DMS 273 (cell line): ENCODE measurements at regions not wholly inside any gene's neighbourhood (a gene's known extent, or its start where the extent isn't known, plus 50 kb on each side); places are given as distances from the start of the nearest gene placed in this dataset.

Experiments
- DNase-seq: peaks from one replicate; lab custom pipeline; 2025; ENCODE audit not compliant: unreplicated experiment; lab: John Stamatoyannopoulos, UW

DNA sequence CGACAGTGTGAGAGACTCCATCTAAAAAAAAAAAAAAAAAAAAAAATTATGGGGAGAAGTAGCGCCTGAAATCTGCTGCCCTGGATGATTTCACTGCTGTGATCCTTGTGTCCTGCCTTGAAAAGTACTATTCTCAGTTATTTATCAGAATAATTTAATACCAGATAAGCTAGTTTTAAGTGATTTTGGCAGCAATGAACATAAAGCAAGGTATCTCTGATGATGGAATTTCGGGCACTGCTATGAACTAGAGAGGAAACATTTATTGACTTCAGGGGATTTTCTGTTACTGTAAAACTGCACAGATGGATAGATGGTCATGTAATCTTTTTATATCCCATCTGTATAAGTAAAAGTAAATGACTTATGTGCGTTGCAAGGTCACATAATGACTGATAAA is 619.1 kb upstream of the ANKRD30A start:
- DNase-seq = no peak

DNA sequence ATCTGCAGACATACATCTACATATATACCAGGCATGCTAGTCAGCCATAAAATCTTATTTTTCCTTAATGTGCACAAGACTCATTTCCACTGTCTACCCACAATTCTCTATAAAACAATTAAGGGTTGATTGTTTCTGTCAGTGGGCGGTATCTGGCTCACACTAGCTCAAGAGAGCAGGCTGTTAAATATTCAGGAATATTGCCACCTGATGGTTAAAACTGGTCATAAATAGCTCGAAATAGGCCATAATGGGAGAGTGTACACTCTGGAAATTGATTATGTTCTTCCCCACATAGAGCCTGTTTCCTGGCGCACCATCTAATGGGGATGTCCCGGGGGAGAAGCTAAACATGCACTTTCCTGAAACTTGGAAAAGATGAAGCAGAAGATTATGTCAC is 620.6 kb upstream of the ANKRD30A start:
- DNase-seq = peak; percentile 11

DNA sequence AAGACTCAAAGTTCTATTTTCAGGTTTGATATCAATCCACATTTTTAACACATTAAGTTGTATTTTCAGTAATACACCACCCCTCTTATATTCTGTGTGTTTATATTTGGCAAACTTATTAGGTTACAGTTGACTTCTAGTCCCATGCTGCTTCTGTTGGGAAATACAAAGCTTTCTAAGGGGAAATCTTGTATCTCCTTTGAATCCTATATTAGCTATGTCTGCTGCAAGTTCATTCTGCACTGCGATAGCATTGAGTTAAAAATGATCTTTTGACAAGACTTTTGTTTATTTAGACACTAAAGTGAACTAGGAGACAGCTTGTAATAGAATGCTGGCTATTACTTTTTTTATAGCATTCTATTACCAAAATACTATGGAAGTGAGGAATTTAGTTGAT is 625.1 kb upstream of the ANKRD30A start:
- no peak for DNase-seq

DNA sequence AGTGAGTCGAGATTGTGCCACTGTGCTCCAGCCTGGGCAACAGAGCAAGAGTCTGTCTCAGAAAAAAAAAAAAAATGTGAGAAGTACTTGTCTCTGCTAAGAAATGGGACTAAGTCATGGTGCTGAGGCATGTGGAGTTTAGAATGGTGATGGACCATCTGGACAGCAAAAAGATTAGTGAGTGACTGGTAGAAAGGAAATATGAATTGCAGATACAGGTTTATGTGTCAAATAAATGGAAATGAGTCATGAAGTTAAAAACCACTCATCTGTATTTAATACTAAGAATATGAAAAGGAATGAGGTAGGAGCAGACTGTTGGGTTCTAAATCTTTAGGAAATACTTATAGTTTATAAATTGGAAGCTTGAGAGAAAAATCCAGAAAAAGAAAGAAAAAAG is 625.7 kb upstream of the ANKRD30A start:
- no peak for DNase-seq

DNA sequence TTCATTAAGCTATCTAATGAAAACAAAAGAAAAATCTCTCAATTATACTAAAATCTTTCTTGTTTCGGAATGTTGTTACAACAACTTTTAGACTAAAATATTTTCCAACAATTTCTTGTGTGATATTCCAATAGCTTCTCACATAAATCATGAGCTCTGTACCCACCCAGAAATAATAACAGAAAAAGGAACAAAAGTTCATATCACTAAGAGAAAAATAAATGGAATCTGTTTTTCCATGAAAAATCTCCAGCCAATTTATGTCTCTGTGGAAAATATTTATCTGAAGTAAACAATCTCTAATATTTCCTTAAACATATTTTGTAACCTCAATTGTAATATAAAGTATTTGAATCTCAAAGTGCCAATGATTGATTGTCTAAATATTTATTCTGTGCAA is 628.6 kb upstream of the ANKRD30A start:
- no peak for DNase-seq

DNA sequence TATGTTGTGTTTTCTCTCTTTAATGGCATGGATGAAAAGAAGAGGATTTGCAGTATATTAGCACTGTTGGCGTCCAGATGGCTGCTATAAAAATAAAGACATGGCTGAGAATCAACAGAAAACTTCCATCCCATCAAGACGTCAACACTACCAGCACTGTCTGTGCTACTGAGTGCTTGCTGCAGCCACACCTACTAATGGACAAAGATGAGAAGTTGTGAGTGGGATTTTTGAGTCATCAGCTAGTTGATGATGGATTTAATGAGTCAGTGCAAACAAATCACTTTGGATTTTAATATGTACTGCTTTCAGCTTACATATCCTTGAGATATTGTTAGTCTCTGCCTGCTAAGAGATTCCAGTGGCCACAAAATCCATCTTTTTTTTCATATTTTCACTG is 631.0 kb upstream of the ANKRD30A start:
- DNase-seq = no peak

DNA sequence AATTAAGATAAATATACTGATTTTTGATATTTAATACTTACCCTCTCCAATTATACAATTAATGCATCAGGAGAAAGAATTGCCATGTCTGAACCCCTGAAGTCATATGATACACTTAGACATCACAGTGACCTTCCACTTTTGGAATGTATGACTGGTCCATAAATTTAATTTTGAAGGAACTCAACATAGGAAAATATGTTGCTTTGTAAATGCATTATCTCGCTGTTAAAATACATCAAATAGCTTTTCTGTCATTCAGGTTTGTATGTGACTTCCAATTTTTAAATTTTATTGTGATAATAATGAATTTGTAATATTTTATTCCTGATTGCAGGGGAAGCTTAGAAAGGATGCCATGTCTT is 631.9 kb upstream of the ANKRD30A start:
- no peak for DNase-seq

DNA sequence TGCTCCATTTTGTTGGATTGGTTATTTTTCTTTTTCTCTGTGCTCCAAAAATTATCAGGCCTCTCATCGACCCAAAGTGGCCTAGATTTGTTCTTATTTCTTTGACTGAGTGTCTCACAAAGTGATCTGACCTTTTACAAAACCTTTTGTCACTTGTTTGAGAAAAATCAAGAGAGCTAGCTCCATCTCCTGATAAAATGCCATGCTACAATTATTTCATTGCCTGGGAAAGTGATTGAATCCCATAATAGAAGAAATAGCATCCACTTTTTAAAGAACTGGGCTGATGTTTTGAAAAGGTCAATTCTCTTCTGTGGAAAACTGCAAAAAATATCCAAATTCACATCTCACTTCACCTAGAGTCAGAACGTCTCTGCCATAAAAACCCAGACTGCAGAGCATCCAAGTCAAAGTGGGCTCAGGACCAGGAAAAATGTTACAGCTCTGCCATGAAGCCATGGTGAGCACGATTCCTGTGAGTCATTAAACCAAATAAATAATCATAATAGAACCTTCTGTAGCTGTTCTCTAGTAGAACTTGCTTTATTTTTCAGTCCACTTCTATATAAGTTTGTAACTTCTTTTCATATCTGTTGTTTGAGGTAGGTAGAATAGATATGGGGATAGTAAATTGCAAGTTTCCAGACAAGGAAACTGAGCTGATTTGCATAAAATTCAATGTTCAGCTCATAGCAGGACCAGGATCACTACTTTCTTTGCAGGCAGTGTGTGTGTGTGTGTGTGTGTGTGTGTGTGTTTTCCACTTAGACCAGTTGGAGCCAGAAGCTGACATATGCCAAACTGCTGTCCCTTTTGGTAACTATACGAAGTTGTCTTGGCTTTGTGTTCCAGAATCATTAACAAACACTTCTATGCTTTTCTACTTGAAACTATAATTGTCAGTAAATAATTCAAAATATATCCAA is 632.5 kb upstream of the ANKRD30A start:
- DNase-seq = no peak

DNA sequence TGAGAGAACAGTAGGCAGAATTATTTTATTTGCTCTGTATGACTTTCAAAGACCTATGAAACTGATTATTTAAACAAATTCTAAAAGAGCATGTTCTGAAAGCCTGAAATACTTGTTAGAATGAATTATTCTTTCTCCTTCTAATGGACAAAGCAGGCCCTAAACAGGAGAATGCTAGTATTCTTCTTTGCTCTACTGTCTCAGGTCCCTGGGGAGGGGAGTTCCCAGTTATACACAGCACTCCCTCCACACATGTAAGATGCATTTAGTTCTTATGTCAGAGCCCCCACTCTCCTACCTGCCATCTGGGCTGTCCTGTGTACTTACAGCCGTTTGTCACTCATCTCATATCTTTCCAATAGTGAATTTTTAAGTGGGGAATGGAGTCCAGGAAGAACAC is 633.5 kb upstream of the ANKRD30A start:
- DNase-seq = no peak

DNA sequence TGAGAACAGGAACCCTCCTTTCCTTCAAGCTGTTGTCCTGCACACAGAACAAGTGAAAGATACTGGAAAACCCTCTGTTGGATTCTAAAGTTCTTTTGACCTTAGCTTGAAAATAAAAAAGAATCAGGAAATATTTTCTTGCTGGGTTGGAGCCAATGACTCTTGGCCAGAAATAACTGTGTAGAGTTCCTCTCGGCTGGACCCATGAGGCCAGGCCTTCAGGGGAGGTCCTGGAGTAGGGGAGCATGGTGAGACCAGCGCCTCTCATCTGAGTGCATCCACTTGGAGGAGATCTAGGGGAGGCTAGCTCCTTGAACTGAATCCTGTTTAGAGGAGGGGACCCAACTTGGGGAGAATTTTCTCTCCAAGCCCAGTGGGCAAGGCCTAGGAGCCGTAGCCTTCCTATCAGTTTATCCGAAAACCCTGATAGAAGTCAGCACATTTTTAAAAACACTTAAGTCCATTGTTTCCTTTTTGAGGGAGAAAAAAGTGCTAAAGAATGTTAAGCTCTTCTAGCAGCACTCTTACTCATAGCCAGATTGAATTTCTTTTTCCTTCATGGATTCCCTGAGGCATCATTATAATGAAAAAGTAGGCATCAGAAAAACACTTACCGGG is 635.7 kb upstream of the ANKRD30A start:
- no peak for DNase-seq

DNA sequence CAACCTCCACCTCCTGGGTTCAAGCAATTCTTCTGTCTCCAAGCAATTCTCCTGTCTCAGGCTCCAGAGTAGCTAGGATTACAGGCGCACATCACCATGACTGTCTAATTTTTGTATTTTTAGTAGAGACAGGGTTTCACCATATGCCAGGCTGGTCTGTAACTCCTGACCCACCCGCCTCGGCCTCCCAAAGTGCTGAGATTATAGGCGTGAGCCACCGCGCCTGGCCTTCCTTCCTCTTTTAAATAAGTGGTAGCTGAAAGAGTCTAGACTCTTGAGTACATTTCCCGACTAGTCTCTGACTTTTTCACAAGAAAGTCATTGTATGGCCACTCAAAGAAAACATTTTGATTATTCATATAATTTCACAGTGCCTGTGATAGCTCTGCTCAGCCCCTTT is 636.2 kb upstream of the ANKRD30A start:
- DNase-seq = no peak

DNA sequence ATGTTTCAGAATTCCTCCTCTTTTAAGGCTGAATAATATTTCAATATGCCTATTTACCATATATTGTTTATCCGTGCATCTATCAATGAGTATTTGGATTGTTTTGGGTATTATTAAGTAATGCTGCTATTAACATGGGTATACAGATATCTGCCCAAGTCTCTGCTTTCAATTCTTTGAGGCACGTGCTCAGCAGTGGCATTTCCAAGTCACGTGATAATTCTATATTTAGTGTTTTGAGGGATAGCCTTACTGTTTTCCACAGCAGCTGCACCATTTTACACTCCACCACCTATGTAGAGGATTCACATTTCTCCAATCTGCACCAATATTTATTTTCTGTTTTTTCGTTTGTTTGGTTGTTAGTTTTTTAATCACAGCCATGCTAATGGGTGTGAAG is 636.8 kb upstream of the ANKRD30A start:
- DNase-seq = no peak

DNA sequence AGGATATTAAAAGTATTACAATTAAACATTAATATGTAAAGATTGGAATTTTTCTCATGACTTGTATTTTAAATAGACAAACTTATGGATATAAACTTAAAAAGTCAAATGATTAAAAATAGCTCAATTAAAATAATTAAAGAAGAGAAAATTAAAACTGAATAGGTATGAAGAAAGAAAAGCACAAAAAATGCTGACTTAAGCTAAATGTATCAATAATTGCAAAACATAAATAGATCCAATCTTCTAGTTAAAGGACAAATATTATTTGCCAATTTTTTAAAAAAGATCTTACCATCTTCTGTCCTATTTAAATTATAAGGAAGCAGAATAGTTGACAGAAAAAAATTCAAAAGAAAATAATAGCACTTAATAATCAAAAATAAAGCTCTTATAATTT is 646.3 kb upstream of the ANKRD30A start:
- DNase-seq = no peak

DNA sequence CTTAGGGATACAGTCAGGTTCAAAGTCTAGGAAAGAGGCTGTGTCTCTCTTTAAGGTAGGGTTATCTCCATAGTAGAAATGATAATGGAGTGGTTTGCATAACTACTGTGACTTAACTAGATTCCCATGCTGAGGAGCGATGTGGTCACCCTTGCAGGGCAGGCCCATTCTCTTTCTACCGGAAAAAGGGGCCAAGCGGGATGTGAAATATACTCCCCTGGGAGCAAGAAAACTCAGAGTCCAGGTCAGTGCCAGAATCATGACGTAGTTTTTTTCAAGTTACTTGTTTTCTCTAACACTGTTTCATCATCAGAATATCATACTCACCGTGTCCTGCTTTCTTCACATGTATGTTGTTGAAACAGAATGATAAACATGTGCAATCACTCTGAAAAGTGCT is 649.0 kb upstream of the ANKRD30A start:
- DNase-seq = no peak

DNA sequence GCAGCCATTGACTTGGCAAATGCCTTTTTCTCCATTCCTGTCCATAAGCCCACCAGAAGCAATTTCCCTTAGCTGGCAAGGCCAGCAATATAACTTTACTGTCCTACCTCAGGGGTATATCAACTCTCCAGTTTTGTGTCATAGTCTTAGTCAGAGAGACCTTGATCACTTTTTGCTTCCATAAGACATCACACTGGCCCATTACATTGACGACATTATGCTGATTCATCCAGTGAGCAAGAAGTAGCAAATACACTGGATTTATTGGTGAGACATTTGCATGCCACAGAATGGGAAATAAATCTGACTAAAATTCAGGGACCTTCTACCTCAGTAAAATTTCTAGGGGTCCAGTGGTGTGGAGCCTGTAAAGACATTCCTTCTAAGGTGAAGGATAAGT is 649.7 kb upstream of the ANKRD30A start:
- no peak for DNase-seq

DNA sequence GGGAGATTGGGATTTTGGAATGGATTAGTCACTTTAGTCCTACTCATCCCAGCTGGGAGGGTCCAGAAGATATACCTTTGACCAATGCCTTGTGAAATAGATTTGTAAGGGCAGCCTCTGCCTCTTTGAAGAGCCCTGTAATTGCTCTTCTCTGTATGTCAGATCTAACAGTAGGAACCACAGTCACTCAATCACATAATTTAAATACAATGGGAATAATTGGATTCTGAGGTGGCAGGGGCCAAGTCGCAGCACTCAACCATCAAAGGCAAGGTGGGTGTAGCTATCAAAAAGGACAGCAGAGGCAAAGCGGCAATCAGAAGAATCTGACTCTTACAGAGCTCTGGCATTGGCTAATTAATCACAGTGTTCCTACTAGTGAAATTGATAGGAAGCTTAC is 650.9 kb upstream of the ANKRD30A start:
- no peak for DNase-seq

DNA sequence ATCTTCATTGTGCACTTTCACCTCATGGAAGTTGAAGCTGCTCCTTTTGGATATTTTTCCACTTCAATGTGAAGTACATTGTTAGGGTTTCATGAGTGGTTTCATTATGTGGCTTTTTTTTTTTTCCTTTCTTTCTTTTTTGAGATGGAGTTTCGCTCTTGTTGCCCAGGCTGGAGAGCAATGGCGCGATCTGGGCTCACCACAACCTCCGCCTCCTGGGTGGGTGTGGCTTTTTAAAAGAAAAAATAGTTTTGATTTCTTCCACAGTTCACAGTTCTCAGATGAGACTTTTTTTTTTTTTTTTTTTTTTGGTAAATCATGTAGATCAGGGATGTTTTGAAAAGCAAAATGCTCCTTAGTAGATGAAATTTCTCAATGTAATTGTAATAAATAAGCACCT is 652.3 kb upstream of the ANKRD30A start:
- DNase-seq = no peak

DNA sequence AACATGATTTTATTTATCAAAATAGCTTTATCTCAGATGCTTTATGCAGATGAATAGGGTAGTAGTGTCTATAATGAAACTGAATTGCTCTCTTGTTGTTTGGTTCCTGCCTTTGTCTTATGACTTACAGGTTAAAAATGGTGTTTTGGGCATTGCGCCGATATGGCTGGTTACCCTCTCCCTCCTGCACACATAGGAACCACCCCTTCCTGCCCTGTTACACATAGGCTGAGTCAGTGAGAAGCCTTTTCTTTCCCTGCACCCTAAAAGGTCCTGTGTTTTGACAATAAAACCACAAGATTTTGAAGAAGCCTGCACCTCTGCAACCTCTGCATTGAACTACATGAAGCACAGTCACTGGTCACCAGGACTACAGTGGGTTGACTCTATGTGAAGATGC is 655.8 kb upstream of the ANKRD30A start:
- no peak for DNase-seq

DNA sequence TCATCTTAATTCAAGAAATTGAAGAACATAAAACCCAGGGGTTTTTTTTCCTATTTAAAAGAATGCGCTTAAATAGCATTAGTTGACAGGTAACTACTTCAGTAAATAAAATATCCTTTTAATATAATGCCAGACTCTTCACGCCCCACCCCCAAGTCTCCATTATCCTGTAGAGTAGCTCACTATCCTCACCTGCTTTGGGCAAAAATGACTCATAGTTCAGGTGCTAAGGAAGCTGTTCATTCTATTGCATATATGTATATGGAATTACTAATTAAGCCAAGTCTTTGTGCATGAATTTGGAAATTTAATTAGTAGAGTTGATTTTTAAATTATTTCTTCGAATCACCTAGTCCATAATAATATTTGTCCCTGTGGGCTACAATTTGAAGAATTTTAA is 656.8 kb upstream of the ANKRD30A start:
- no peak for DNase-seq

DNA sequence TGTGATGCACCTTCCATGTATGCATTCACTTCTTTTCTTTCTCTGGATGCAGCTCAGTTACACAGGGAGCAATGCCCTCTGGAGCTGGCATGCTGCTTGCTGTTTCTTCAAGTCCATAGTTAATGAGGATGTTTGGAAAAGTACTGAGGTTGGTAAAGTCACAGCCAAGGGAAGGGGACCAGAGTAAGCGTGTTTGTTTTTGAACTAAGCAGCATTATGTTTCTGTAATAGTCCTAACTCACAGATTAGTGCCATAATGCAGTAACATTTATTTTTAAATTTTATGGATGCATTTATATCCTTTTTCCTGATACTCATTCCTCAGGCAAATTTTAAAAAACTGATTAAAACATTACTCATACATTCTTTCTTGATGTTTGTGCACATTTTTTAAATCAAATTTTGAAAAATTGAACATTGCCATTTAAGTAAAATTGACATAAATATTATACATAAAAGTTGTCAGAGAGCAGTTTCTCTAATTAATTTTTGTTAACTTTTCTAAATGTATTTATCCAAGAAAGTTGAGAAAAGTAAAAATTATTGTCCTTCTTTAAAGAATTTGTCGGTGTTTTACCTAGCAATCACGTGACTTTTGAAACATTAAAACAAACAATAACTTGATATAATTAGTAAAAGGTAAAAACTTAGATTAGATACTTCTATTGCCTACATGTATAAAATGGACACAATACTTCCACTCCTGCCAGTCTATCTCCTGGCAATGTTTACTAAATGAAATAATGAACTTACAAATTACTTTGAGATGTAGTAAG is 659.6 kb upstream of the ANKRD30A start:
- no peak for DNase-seq

DNA sequence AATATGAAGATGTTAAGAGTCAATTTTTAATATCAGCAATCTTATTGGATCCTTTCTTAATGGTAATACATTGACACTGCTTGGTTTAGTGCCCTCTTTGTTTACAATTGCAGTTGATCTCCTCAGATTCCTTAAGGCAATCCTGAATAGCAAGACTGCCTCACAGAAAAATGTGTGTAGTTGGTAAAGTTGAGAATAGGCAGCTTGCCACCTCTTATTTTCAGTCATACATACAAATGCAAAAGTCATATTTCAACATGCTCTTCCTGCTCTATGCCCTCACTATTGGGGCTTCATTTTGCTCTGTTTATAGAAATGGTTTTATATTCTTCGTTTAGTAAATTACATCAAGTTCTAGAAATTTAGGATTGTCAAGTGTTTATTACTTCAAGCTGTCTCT is 661.1 kb upstream of the ANKRD30A start:
- DNase-seq = no peak

DNA sequence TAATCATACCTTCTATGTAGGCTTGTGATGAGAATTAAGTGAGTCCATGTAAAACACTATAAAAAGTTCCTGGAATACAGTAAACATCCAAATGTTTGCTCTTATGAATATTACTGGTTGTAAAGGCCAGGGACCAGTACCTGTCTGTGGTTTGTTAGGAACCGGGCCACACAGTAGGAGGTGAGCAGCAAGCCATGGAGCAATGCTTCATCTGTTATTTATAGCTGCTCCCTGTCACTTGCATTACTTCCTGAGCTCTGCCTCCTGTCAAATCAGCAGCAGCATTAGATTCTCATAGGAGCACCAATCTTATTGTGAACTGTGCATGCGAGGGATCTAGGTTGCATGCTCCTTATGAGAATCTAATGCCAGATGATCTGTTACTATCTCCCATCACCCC is 662.0 kb upstream of the ANKRD30A start:
- no peak for DNase-seq
